ENCODE measurements at regions not wholly inside any gene's neighbourhood (a gene's known extent, or its start where the extent isn't known, plus 50 kb on each side); places are given as distances from the start of the nearest gene placed in this dataset.
A peak's percentile ranks its signal among the peaks of the same experiment; 100 is the strongest.

GRCh38 chr10:3873728-3874461 lies 88.9 kb upstream of the KLF6 start:
- peak; percentile 61 for DNase-seq (ENCODE audit: extremely low read depth, low read depth)
- TF ChIP-seq, protein P1, sequence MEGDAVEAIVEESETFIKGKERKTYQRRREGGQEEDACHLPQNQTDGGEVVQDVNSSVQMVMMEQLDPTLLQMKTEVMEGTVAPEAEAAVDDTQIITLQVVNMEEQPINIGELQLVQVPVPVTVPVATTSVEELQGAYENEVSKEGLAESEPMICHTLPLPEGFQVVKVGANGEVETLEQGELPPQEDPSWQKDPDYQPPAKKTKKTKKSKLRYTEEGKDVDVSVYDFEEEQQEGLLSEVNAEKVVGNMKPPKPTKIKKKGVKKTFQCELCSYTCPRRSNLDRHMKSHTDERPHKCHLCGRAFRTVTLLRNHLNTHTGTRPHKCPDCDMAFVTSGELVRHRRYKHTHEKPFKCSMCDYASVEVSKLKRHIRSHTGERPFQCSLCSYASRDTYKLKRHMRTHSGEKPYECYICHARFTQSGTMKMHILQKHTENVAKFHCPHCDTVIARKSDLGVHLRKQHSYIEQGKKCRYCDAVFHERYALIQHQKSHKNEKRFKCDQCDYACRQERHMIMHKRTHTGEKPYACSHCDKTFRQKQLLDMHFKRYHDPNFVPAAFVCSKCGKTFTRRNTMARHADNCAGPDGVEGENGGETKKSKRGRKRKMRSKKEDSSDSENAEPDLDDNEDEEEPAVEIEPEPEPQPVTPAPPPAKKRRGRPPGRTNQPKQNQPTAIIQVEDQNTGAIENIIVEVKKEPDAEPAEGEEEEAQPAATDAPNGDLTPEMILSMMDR (IDR thresholded peaks at IDR 0.05; ENCODE audit: low read depth, low read length), result no peak

DNA sequence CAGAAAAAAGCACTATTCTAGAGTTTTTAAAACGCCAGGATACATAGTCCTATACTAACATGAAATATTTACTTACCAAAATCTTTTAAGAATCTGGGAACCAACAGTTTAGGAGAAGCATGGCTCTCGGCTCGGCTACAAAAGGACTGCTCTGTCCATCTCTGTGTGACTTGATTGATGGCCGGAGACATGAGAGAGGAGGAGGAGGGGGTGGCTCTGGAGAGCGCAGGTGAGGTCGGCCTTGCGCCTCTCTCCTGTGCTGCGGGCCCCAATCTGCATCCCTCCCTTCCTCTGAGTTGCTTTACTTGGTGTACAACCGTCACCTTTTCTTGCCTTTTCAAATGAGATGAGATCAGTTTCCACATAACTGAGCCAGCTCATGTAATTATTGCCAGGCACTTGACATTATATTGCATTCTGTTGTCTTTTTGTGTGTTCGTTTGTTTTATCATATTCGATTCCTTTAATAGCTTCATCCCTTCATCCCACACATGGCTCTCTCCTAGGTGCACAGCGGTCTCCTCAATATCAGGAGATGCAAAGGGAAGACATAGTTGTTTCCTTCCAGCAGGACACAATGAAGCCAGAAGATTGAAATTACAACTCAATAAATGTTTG lies 87.8 kb upstream of the KLF6 start:
- TF ChIP-seq, protein P1 (IDR thresholded peaks at IDR 0.05; ENCODE audit: low read depth, low read length), result no peak
- no peak for DNase-seq (ENCODE audit: extremely low read depth, low read depth)

DNA sequence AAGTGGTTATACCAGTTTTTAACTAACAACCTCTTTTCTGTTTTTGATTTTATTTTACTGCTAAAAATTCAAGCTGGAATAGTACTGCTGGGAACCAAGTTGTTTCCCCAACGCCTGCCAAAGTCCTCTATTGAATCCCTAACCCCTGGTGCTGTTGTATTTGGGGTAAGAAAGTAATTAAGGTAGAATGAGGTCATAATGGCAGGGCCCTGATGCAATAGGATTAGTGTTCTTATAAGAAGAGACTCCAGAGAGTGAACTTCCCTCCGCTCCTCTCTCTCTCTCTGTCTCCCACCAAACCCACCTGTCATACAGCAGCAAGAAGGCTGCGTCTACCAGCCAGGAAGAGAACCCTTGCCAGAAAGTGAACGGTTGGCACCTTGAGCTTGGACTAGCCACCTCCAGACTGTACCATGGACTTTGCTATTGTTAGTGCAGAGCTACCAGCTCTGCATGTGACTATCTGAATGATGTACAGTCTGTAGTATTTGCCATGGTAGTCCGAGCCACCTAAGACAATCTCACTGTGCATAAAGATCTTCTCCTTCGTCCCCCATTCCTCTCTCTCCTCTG lies 86.5 kb upstream of the KLF6 start:
- TF ChIP-seq, protein P1 (IDR thresholded peaks at IDR 0.05; ENCODE audit: low read depth, low read length), result no peak
- DNase-seq (ENCODE audit: extremely low read depth, low read depth), result no peak

DNA sequence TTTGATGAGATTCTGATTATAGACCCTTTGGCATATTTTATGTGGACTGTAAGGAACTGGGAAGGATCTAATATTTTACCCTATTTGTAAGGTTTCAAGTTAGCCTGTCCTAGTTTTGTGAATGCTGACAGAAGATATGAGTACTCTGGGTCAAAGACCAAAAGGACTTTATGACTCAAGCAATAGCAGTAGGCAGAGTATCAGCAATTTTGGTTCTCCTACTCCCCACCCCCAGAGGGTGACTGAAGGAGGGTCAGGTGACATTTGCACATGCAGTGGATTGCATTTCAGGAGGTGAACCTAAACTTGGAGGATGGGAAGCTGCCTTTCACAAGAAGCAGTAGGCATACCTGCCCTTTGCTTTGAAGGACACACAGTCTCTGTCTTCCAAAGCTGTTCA lies 84.0 kb upstream of the KLF6 start:
- no peak for DNase-seq (ENCODE audit: extremely low read depth, low read depth)
- TF ChIP-seq, protein P1 (IDR thresholded peaks at IDR 0.05; ENCODE audit: low read depth, low read length), result no peak

DNA sequence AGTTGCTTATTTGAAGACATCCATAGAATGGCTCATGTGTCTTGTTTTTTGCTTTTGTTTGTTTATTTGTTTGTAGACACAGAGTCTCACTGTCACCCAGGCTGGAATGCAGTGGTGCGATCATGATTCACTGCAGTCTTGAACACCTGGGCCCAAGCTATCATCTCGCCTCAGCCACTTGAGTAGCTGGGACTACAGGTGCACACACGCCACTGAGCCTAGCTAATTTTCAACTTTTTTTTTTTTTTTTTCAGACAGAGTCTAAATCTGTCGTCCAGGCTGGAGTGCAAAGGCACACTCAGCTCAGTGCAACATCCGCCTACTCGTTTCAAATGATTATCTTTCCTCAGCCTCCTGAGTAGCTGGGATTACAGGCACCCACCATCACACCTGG lies 83.3 kb upstream of the KLF6 start:
- DNase-seq (ENCODE audit: extremely low read depth, low read depth), result no peak
- TF ChIP-seq, protein P1 (IDR thresholded peaks at IDR 0.05; ENCODE audit: low read depth, low read length), result no peak

- DNase-seq (ENCODE audit: extremely low read depth, low read depth), result no peak
- TF ChIP-seq, protein P1 (IDR thresholded peaks at IDR 0.05; ENCODE audit: low read depth, low read length), result no peak
Measured at GRCh38 chr10:3867454-3868270, 82.7 kb upstream of the KLF6 start.

Measured in AG09319 (cell line).